Activated gamma-delta T cell (primary cell): ENCODE measurements at regions not wholly inside any gene's neighbourhood (a gene's known extent, or its start where the extent isn't known, plus 50 kb on each side); places are given as distances from the start of the nearest gene placed in this dataset.

Experiments
- DNase-seq: peaks from one replicate; lab custom pipeline; 2025; lab: John Stamatoyannopoulos, UW

DNA sequence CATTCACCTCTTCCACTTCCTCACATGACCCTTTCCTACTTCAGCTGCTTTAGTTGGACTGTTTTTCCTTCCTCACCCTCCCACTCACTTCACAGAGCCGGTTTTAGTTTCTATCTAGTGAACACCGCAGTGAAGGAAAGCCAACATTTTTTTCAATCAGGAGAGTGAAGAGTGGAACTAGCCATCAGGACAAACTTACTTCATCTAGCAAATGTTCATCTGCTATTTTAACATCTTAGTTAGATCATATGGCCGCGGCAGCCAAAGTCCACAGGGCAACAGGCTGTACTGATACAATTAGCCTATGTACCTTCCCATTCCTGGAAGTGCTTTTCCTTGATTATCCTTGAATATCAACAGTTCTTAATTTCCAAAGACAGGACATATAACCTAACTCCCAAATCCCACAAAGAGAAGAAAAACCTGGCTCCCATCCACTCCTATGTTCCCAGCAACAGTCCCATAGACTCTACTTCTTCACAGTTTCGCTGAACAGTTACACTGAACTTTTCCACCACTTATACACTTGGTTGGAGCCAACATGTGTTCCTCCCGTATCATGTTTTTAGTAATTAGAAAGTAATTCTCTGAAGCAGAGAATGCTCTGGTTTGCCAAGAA lies 456.2 kb upstream of the THBS1 start:
- no peak for DNase-seq

DNA sequence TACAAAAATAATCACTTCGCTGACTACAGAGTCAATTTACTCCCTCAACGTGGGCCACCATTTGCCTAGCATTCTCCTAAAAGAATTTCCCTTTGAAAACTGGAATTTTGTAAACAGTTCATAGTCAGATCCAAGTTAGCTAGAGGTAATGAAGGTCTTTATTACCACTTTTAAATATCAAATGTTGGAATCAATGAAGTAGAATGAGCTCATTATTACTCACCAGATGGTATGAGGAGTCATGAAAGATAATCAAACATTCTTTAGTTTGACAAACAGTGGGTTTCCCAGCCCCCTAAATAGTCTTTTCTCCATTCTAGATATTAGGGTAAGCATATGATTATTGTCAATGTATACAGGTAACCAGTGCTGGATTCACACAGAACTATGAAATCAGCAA lies 455.7 kb upstream of the THBS1 start:
- DNase-seq = no peak

DNA sequence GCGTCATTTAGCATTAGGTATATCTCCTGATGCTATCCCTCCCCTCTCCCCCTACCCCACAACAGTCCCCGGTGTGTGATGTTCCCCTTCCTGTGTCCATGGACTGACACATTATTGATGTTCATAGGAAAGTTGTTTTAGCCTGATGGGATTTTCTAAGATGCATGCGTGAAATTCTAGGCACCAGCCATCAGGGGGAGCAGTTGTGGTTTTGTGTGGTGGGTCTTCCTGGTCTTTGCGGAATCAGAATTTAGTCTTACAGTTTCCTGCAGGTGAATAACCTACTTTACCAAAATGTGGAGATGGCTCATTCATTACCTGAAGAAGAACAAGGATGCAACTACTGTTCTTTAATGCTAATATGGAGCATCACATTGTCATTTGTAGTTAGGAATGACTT lies 455.0 kb upstream of the THBS1 start:
- DNase-seq = no peak

DNA sequence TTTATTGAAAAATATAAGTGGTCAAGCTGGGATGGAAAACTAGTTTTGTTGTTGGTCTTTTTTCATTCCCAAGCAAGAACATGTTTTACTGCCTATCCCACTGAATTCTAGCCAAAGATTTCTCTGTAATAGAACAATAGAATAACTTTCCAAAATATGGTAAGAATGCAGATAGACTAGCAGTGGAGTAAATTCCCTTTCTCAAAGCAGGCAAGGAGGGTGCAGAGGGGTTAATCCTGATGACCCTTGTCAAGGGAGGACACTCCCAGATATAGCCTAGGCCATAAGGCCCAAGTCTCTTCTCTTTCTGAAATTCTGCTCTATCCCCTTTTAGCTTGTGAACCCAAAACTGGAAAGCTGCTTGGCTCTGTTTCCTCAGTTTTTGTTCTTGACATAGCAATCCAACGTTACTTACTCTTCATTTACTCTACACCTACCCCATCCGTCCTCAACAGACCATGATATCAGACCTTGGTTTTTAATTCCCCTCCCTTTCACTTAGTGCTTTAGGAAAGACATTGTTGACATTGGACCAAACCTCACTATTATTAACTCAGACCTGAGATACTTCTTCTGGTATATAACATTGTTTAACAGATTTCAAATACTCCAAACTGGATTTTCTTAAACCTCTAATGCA lies 453.6 kb upstream of the THBS1 start:
- no peak for DNase-seq

GRCh38 chr15:39127925-39128617 lies 452.8 kb upstream of the THBS1 start:
- DNase-seq = no peak

- no peak for DNase-seq
Measured at GRCh38 chr15:39128746-39129145, 452.1 kb upstream of the THBS1 start.

DNA sequence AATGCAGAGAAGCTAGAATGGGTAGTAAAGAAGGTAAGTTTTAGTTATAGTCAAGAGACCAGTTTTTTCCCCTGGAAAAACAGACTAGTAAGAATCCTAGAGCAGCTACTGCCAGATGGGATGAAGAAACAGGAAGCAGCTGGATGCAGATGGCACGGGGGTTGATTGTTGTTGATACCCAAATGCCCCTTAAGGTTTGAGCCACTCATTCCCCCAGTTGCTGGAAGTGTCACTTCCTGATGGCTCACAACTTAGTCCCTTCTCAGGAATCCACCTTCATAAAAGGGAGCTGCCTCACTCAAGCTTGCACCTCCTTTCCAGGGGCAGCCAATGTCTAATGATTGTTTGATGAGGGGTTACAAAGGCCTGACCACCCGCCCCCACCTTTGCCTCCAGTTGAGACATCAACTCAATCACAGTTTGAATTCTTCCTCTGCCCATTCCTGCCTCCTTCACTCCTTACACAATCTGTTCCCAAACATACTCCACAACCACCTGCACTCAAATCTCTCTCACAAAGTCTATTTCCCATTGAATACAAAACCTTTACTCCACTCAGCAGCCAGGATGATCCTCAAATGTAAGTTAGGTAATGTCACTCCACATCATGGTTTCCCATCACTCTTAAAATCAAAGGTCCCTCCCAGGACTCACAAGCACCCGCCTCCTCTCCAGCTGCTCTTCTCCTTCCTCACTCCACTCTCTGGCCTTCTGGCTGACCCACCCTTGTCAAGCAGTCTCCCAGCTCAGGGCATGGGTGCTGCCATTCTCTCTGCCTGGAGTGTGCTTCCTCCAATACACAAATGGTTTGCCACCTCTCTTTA lies 450.1 kb upstream of the THBS1 start:
- DNase-seq = no peak

GRCh38 chr15:39131609-39132008 lies 449.3 kb upstream of the THBS1 start:
- no peak for DNase-seq

DNA sequence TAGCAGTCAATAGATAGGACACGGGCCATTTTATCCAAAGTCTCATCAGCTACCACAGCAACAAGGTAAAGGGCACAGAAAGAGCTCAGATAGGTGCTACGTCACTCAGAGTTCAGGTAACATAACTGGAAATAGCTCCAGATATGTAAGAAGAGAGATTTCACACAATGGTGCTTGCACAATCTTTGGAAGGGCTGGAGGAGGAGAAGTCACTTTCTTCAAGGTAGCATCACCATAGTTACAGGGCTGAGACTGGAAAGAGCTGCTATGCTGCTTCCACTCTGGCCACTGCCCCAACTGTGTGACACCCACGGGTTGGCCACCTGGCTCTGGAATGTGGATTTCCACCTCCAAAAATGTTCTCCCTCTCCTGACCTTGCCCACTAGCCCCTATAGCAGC lies 448.8 kb upstream of the THBS1 start:
- DNase-seq = no peak

- no peak for DNase-seq
Measured at GRCh38 chr15:39132954-39133600, 447.8 kb upstream of the THBS1 start.

GRCh38 chr15:39134282-39134681 lies 446.6 kb upstream of the THBS1 start:
- no peak for DNase-seq

GRCh38 chr15:39135989-39136388 lies 444.9 kb upstream of the THBS1 start:
- no peak for DNase-seq

GRCh38 chr15:39139431-39140059 lies 441.3 kb upstream of the THBS1 start:
- no peak for DNase-seq

DNA sequence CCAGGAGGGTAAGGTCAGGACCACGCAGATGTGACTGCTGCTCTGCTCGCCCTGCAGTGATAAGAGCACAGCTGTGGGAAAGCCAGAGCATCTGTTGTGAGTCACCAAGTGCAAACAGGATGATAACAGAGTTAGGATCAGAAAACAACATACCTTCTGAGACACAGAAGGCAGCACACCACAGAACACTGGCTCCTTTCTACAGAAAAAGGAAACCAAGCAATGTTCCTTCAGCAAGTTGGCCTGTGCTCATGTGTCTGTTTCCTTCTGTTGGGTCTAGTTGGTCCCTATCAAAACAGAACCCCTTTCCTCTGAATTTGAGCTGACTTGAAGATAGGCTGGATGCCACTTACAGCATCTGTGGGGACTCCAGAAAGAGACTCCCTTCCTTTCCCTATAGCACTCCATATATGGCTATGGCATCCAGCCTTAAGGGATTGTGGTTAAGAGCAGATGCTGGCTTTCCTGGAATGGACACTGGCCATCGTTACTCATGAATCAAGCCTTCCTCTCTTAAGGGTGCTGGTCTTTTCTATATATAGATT lies 440.7 kb upstream of the THBS1 start:
- DNase-seq = no peak

GRCh38 chr15:39142500-39142899 lies 438.4 kb upstream of the THBS1 start:
- DNase-seq = no peak

GRCh38 chr15:39143479-39143878 lies 437.4 kb upstream of the THBS1 start:
- DNase-seq = no peak

DNA sequence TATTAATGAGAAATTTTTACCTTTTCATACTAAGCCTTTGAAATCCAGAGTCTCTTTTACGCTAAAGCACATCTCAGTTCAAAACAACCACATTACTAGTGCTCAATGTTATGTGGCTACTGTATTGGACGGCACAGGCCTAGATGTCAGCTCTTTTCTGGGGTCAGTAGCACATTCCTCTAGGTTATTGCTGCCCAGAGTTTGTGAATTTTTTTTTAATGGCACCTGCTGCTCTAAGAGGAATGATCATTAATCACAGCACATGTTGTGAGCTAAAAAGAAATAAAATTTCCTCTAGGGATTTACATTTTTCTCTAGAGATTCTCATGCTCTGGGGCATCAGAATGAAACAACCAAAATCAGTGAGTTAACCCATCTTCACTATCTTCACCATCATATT lies 436.8 kb upstream of the THBS1 start:
- no peak for DNase-seq

DNA sequence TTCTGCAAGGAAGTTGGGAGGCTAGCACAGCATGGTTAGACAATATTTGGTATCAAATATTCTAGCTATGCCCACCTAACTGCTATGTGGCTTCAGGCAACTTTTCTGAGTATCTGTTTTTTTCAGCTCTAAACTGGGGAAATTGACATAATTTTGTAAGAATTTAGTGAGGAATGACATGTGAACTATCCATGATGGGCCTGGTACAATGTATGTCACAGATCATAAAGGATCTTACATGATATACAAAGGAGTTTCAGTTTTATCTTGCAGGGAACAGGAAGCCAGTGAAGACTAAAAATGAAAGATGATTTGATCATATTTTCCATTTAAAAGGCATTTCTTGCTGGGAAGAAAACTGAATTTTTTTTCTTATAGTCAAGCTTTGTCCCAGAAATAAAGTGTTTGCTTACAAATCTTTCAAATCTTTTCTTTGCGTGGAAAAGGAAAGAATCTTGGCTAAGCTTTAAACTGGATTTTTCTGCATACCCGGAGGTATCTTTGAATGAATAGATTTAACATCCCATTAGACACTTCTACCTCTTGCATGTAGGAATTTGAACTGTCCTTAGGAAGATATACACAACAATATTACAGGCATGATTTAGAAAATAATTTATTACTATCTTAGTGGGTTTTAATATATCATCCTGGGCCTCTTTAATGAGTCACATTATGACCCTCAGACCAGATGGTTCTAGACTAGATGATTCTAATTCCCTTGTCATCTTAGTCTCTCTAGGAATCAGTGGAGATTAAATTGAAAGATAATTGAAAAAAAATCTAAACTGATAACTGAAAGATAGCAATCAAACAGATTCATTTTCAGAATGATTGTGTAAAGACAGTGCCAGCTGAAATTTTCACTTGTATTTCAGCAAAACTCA lies 436.0 kb upstream of the THBS1 start:
- DNase-seq = no peak

- no peak for DNase-seq
Measured at GRCh38 chr15:39145854-39146625, 434.8 kb upstream of the THBS1 start.
